ENCODE measurements at regions not wholly inside any gene's neighbourhood (a gene's known extent, or its start where the extent isn't known, plus 50 kb on each side); places are given as distances from the start of the nearest gene placed in this dataset.

DNA sequence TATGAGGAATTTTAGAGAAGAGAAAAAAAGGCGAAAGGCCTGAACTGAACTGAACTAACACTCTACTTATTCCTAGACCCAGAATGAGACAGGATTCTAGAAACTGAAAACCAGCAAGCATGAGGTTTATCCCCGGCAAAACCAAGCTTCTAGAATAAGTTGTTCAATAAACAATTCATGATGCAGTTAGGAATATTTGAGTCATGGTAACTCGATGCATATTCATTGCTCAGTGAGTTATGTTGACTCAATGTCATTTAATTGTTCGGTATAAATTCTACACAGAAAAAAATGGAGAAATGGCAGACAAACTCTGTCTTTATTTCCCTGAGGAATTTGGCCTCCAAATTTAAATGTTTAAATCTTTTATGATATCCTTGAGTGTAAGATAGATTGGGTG lies 321.5 kb downstream of the SATB2 start:
- ATAC-seq (ENCODE audit: low read depth) = no peak
- H3K4me2 ChIP-seq (replicated peaks; ENCODE audit: low read depth, low read length, poor library complexity, severe bottlenecking) = no peak overlapping the region
- intact Hi-C loops (cut with micrococcal nuclease) = no loop called here
- Mint-ChIP-seq H3K4me1 (no peaks in the 10 kb centered on the region), H3K27ac (no peak overlapping the region), H3K4me3 (no peak overlapping the region), H3K27me3 (no peaks in the 10 kb centered on the region), H3K9me3 (ENCODE audit: insufficient read depth) (no peaks in the 10 kb centered on the region)
- no peak for DNase-seq
- no peak overlapping the region for H3K4me3 ChIP-seq (ENCODE audit: control extremely low read depth in 1 of 5, extremely low read depth in 1 of 5, insufficient read depth in 1 of 5, low read depth in 2 of 5, low read length in 4 of 5)
- H3K27me3 ChIP-seq (replicated peaks in 1 of 4; ENCODE audit: control extremely low read depth in 1 of 4, control insufficient read depth in 3 of 4, insufficient read depth in 4 of 4, low read length in 3 of 4) = no peaks in the 10 kb centered on the region
- ChIA-PET CTCF (no interaction called here), POLR2A (no interaction called here)
- H3K4me1 ChIP-seq (ENCODE audit: control insufficient read depth in 2 of 2, insufficient read depth in 2 of 2, low read length in 2 of 2) = no peaks in the 10 kb centered on the region
- H3K36me3 ChIP-seq (replicated peaks in 1 of 2; ENCODE audit: control extremely low read depth in 1 of 2, control insufficient read depth in 1 of 2, extremely low read depth in 1 of 2, insufficient read depth in 2 of 2, low read length in 1 of 2) = no peaks in the 10 kb centered on the region
- H2AFZ ChIP-seq (ENCODE audit: insufficient read depth, low read depth, low read length, poor library complexity, severe bottlenecking) = no peak overlapping the region
- WGBS (ENCODE audit: insufficient coverage) = no CpG with 5 or more reads among the region's 4 CpGs
- no peak overlapping the region for H3K27ac ChIP-seq (ENCODE audit: low read length in 2 of 2)
- H3K79me2 ChIP-seq (ENCODE audit: control insufficient read depth, insufficient read depth, low read length) = no peaks in the 10 kb centered on the region
- no peaks in the 10 kb centered on the region for H4K20me1 ChIP-seq (ENCODE audit: control insufficient read depth, insufficient read depth, low read length, poor library complexity, severe bottlenecking)
- TF ChIP-seq, protein P1, sequence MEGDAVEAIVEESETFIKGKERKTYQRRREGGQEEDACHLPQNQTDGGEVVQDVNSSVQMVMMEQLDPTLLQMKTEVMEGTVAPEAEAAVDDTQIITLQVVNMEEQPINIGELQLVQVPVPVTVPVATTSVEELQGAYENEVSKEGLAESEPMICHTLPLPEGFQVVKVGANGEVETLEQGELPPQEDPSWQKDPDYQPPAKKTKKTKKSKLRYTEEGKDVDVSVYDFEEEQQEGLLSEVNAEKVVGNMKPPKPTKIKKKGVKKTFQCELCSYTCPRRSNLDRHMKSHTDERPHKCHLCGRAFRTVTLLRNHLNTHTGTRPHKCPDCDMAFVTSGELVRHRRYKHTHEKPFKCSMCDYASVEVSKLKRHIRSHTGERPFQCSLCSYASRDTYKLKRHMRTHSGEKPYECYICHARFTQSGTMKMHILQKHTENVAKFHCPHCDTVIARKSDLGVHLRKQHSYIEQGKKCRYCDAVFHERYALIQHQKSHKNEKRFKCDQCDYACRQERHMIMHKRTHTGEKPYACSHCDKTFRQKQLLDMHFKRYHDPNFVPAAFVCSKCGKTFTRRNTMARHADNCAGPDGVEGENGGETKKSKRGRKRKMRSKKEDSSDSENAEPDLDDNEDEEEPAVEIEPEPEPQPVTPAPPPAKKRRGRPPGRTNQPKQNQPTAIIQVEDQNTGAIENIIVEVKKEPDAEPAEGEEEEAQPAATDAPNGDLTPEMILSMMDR (IDR thresholded peaks at IDR 0.05) = no peak
- TF ChIP-seq EZH2 (IDR thresholded peaks at IDR 0.05; ENCODE audit: borderline replicate concordance, insufficient read depth, low read depth, low read length, poor library complexity, severe bottlenecking) = no peak
- no peak overlapping the region for H3K9ac ChIP-seq (ENCODE audit: low read length)
- peaks cover 0 to 3% (median 0%) of the 10 kb centered on the region in 3 donors for H3K9me3 ChIP-seq (ENCODE audit: control extremely low read depth in 1 of 3, control insufficient read depth in 2 of 3, insufficient read depth in 1 of 3, low read length in 2 of 3)

DNA sequence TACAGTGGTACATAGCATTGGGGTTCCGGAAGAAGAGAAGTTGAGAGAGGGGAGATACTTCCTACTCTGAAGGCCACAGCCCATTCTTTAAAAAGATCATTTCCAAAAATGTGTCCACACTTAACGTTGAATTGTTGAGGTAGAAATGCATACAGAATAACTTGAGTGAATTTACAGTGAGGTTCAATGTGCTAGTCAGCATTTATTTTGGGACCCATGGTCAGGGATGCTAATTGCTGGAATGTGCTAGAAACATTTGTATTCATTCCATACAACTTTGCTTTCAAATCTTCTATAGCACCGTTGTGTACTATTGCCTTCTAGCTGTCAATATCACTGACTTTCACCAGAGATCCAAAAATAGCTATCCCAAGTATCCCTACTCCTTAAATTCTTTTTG lies 325.9 kb downstream of the SATB2 start:
- TF ChIP-seq EZH2 (IDR thresholded peaks at IDR 0.05; ENCODE audit: borderline replicate concordance, insufficient read depth, low read depth, low read length, poor library complexity, severe bottlenecking) = no peak
- TF ChIP-seq, protein P1 (IDR thresholded peaks at IDR 0.05) = no peak
- no peaks in the 10 kb centered on the region for H3K79me2 ChIP-seq (ENCODE audit: control insufficient read depth, insufficient read depth, low read length)
- no peaks in the 10 kb centered on the region for H3K9me3 ChIP-seq (ENCODE audit: control extremely low read depth in 1 of 3, control insufficient read depth in 2 of 3, insufficient read depth in 1 of 3, low read length in 2 of 3)
- POLR2A ChIA-PET = no interaction called here
- no peak overlapping the region for H3K4me3 ChIP-seq (ENCODE audit: control extremely low read depth in 1 of 5, extremely low read depth in 1 of 5, insufficient read depth in 1 of 5, low read depth in 2 of 5, low read length in 4 of 5)
- H3K4me1 Mint-ChIP-seq = no peaks in the 10 kb centered on the region
- CTCF ChIA-PET = no interaction called here
- no peak overlapping the region for H3K9ac ChIP-seq (ENCODE audit: low read length)
- no peaks in the 10 kb centered on the region for H3K4me1 ChIP-seq (ENCODE audit: control insufficient read depth in 2 of 2, insufficient read depth in 2 of 2, low read length in 2 of 2)
- no peaks in the 10 kb centered on the region for H3K27me3 Mint-ChIP-seq
- H3K36me3 ChIP-seq (replicated peaks in 1 of 2; ENCODE audit: control extremely low read depth in 1 of 2, control insufficient read depth in 1 of 2, extremely low read depth in 1 of 2, insufficient read depth in 2 of 2, low read length in 1 of 2) = no peaks in the 10 kb centered on the region
- H3K4me3 Mint-ChIP-seq = no peak overlapping the region
- H3K9me3 Mint-ChIP-seq (ENCODE audit: insufficient read depth) = no peaks in the 10 kb centered on the region
- H4K20me1 ChIP-seq (ENCODE audit: control insufficient read depth, insufficient read depth, low read length, poor library complexity, severe bottlenecking) = no peaks in the 10 kb centered on the region
- H2AFZ ChIP-seq (ENCODE audit: insufficient read depth, low read depth, low read length, poor library complexity, severe bottlenecking) = no peak overlapping the region
- H3K27ac Mint-ChIP-seq = no peak overlapping the region
- intact Hi-C loops (cut with micrococcal nuclease) = no loop called here
- H3K27ac ChIP-seq (ENCODE audit: low read length in 2 of 2) = no peak overlapping the region
- ATAC-seq (ENCODE audit: low read depth) = no peak
- WGBS (ENCODE audit: insufficient coverage) = no CpG with 5 or more reads among the region's 3 CpGs
- no peaks in the 10 kb centered on the region for H3K27me3 ChIP-seq (replicated peaks in 1 of 4; ENCODE audit: control extremely low read depth in 1 of 4, control insufficient read depth in 3 of 4, insufficient read depth in 4 of 4, low read length in 3 of 4)
- no peak overlapping the region for H3K4me2 ChIP-seq (replicated peaks; ENCODE audit: low read depth, low read length, poor library complexity, severe bottlenecking)
- no peak for DNase-seq
